ENCODE measurements at regions not wholly inside any gene's neighbourhood (a gene's known extent, or its start where the extent isn't known, plus 50 kb on each side); places are given as distances from the start of the nearest gene placed in this dataset.

DNA sequence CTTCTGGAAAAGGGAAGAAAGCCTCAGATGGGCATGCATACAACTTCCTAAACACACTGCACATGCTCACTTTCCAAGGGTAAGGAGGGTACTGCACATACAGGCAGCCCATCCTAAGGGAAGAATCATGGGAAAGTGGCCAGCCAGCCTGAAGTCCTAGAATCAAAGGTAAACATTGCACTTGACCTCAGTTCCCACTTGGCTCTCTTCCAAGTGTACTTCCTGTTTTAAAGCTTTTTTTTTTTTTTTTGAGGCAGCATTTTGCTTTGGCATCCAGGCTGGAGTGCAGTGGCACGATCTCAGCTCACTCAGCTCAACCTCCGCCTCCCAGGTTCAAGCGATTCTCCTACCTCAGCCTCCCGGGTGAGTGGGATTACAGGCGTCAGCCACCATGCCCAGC lies 225.3 kb upstream of the EPHA7 start:
- TF ChIP-seq FOSL2 (IDR thresholded peaks at IDR 0.05) (no peak), FOSL2 (CRISPR knock-in tag; IDR thresholded peaks at IDR 0.05) (no peak), PHF8 (IDR thresholded peaks at IDR 0.05; ENCODE audit: borderline replicate concordance, low read depth) (no peak), FOXS1 (CRISPR knock-in tag; IDR thresholded peaks at IDR 0.05) (no peak), RAD21 (conservative IDR thresholded peaks at IDR 0.05 in 1 of 2, IDR thresholded peaks at IDR 0.05 in 1 of 2) (no peak), MAFK (IDR thresholded peaks at IDR 0.05; ENCODE audit: partially characterized antibody) (no peak), SMC3 (IDR thresholded peaks at IDR 0.05) (no peak), TP53 (CRISPR knock-in tag; IDR thresholded peaks at IDR 0.05) (no peak), CEBPB (IDR thresholded peaks at IDR 0.05) (no peak), BHLHE40 (IDR thresholded peaks at IDR 0.05; ENCODE audit: low read depth, low read length) (no peak), RFX5 (IDR thresholded peaks at IDR 0.05) (no peak)
- TF ChIP-seq, protein P1, sequence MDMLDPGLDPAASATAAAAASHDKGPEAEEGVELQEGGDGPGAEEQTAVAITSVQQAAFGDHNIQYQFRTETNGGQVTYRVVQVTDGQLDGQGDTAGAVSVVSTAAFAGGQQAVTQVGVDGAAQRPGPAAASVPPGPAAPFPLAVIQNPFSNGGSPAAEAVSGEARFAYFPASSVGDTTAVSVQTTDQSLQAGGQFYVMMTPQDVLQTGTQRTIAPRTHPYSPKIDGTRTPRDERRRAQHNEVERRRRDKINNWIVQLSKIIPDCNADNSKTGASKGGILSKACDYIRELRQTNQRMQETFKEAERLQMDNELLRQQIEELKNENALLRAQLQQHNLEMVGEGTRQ (IDR thresholded peaks at IDR 0.05) = no peak
- TF ChIP-seq, protein P2, sequence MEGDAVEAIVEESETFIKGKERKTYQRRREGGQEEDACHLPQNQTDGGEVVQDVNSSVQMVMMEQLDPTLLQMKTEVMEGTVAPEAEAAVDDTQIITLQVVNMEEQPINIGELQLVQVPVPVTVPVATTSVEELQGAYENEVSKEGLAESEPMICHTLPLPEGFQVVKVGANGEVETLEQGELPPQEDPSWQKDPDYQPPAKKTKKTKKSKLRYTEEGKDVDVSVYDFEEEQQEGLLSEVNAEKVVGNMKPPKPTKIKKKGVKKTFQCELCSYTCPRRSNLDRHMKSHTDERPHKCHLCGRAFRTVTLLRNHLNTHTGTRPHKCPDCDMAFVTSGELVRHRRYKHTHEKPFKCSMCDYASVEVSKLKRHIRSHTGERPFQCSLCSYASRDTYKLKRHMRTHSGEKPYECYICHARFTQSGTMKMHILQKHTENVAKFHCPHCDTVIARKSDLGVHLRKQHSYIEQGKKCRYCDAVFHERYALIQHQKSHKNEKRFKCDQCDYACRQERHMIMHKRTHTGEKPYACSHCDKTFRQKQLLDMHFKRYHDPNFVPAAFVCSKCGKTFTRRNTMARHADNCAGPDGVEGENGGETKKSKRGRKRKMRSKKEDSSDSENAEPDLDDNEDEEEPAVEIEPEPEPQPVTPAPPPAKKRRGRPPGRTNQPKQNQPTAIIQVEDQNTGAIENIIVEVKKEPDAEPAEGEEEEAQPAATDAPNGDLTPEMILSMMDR (IDR thresholded peaks at IDR 0.05) = no peak
- TF ChIP-seq, protein P3, sequence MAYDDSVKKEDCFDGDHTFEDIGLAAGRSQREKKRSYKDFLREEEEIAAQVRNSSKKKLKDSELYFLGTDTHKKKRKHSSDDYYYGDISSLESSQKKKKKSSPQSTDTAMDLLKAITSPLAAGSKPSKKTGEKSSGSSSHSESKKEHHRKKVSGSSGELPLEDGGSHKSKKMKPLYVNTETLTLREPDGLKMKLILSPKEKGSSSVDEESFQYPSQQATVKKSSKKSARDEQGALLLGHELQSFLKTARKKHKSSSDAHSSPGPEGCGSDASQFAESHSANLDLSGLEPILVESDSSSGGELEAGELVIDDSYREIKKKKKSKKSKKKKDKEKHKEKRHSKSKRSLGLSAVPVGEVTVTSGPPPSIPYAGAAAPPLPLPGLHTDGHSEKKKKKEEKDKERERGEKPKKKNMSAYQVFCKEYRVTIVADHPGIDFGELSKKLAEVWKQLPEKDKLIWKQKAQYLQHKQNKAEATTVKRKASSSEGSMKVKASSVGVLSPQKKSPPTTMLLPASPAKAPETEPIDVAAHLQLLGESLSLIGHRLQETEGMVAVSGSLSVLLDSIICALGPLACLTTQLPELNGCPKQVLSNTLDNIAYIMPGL (CRISPR knock-in tag; IDR thresholded peaks at IDR 0.05; ENCODE audit: borderline replicate concordance) = no peak
- TF ChIP-seq, protein P4, sequence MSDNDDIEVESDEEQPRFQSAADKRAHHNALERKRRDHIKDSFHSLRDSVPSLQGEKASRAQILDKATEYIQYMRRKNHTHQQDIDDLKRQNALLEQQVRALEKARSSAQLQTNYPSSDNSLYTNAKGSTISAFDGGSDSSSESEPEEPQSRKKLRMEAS (IDR thresholded peaks at IDR 0.05) = no peak

All from A549 (cell line).